ENCODE measurements at regions not wholly inside any gene's neighbourhood (a gene's known extent, or its start where the extent isn't known, plus 50 kb on each side); places are given as distances from the start of the nearest gene placed in this dataset.

GRCh38 chr3:177426878-177427495, 229.7 kb upstream of the TBL1XR1 start:
- DNase-seq (ENCODE audit: low read depth), result no peak
- TF ChIP-seq CTCF (IDR thresholded peaks at IDR 0.05; ENCODE audit: low read length, missing control alignments), result no peak
- H3K4me3 ChIP-seq (replicated peaks; ENCODE audit: low read depth, low read length), result no peak overlapping the region

- DNase-seq (ENCODE audit: low read depth), result peak; percentile 24
- no peak overlapping the region for H3K4me3 ChIP-seq (replicated peaks; ENCODE audit: low read depth, low read length)
- TF ChIP-seq CTCF (IDR thresholded peaks at IDR 0.05; ENCODE audit: low read length, missing control alignments), result no peak
Observed at GRCh38 chr3:177427540-177427939, 230.3 kb upstream of the TBL1XR1 start.

- no peak overlapping the region for H3K4me3 ChIP-seq (replicated peaks; ENCODE audit: low read depth, low read length)
- no peak for TF ChIP-seq CTCF (IDR thresholded peaks at IDR 0.05; ENCODE audit: low read length, missing control alignments)
- no peak for DNase-seq (ENCODE audit: low read depth)
Observed at GRCh38 chr3:177429079-177429478, 231.8 kb upstream of the TBL1XR1 start.

GRCh38 chr3:177429771-177430170, 232.5 kb upstream of the TBL1XR1 start:
- no peak for DNase-seq (ENCODE audit: low read depth)
- no peak for TF ChIP-seq CTCF (IDR thresholded peaks at IDR 0.05; ENCODE audit: low read length, missing control alignments)
- no peak overlapping the region for H3K4me3 ChIP-seq (replicated peaks; ENCODE audit: low read depth, low read length)

- no peak for TF ChIP-seq CTCF (IDR thresholded peaks at IDR 0.05; ENCODE audit: low read length, missing control alignments)
- DNase-seq (ENCODE audit: low read depth), result no peak
- H3K4me3 ChIP-seq (replicated peaks; ENCODE audit: low read depth, low read length), result no peak overlapping the region
Observed at GRCh38 chr3:177430653-177431052, 233.4 kb upstream of the TBL1XR1 start.

GRCh38 chr3:177431525-177432176, 234.4 kb upstream of the TBL1XR1 start:
- no peak overlapping the region for H3K4me3 ChIP-seq (replicated peaks; ENCODE audit: low read depth, low read length)
- no peak for TF ChIP-seq CTCF (IDR thresholded peaks at IDR 0.05; ENCODE audit: low read length, missing control alignments)
- peak; percentile 57 for DNase-seq (ENCODE audit: low read depth)

GRCh38 chr3:177435301-177435700, 238.0 kb upstream of the TBL1XR1 start:
- TF ChIP-seq CTCF (IDR thresholded peaks at IDR 0.05; ENCODE audit: low read length, missing control alignments), result no peak
- no peak overlapping the region for H3K4me3 ChIP-seq (replicated peaks; ENCODE audit: low read depth, low read length)
- no peak for DNase-seq (ENCODE audit: low read depth)

All from fibroblast of pulmonary artery (primary cell).